Peyer's patch (tissue), 4 donors: ENCODE measurements at regions not wholly inside any gene's neighbourhood (a gene's known extent, or its start where the extent isn't known, plus 50 kb on each side); places are given as distances from the start of the nearest gene placed in this dataset.

Source experiments
- CTCF ChIP-seq, 6 experiments: fragments of 450-650 bp in 4 of 6; fragments of 200-600 bp in 2 of 6; sonication (generic) in 1 of 6; IDR thresholded peaks; one replicate each; pipeline ENCODE4 v1.5.1; 2017 to 2019; ENCODE audit warnings: antibody characterized with exemption in 6 of 6, mild to moderate bottlenecking in 3 of 6, moderate library complexity in 1 of 6
- POLR2A ChIP-seq, 2 donors: fragments of 450-650 bp; IDR thresholded peaks; one replicate each; pipeline ENCODE4 v1.5.1; 2017; ENCODE audit warnings: antibody characterized with exemption in 2 of 2, mild to moderate bottlenecking in 2 of 2, moderate library complexity in 2 of 2

DNA sequence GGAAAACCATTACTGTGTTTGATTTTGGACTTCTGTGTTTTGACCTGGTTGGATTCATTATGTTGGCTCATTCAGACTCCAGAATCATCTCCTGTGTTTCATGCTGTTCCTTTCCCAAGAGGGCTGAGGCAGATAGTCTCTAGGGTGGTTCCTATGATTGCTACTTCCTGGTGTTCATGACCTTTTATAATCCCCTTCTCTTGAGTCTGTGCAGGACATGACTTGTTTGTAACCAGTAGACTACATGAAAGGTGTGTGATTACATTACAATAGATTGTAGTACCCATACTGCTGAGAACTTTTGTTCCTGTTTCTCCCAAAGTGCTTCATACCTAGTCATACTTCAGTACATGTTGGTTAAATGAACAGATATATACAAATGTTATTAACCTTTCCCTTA, 700.6 kb downstream of the METTL15 start:
- no peak for TF ChIP-seq CTCF (IDR thresholded peaks at IDR 0.05)
- TF ChIP-seq POLR2A (IDR thresholded peaks at IDR 0.05): no peak
